RCC 7860 (cell line): ENCODE measurements at regions not wholly inside any gene's neighbourhood (a gene's known extent, or its start where the extent isn't known, plus 50 kb on each side); places are given as distances from the start of the nearest gene placed in this dataset.
"Not testable (repeated sequence)": the region's sequence is repeated elsewhere in the genome, so short reads cannot be mapped to it uniquely, and the experiment has no call there.

Experiments
- DNase-seq: peaks from one replicate; pipeline ENCODE4 v3.0.0-alpha.2; 2015; ENCODE audit warnings: low spot score
- FAIRE-seq: peaks from 2 replicates; lab custom pipeline; 2012; peaks lifted over from hg19 to GRCh38; lab: Jason Lieb, UNC

DNA sequence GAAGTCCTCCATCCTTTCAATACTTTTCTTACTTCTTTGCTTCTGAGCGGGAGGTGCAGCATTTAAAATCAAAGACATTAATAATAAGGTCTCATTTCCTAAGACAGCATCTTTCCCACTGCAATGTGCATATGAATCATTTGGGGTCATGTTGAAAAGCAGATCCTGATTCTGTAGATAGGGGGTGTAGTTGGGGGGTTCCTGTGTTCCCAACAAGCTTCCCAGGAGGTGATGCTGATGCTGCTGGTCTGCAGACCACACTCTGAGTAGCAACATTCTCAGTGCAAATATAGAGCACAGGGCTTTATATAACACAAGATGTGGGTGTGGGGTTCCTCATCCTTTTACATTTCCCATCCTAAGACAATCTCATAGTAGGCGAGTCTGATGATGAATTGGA is 126.5 kb upstream of the PALM2AKAP2 start:
- DNase-seq (no peak), FAIRE-seq (no peak)

DNA sequence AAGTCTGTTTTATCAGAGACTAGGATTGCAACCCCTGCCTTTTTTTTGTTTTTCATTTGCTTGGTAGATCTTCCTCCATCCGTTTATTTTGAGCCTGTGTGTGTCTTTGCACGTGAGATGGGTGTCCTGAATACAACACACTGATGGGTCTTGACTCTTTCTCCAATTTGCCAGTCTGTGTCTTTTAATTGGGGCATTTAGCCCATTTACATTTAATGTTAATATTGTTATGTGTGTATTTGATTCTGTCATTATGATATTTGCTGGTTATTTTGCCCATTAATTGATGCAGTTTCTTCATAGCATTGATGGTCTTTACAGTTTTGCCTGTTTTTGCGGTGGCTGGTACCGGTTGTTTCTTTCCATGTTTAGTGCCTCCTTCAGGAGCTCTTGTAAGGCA is 116.0 kb upstream of the PALM2AKAP2 start:
- FAIRE-seq, result not testable (repeated sequence)

DNA sequence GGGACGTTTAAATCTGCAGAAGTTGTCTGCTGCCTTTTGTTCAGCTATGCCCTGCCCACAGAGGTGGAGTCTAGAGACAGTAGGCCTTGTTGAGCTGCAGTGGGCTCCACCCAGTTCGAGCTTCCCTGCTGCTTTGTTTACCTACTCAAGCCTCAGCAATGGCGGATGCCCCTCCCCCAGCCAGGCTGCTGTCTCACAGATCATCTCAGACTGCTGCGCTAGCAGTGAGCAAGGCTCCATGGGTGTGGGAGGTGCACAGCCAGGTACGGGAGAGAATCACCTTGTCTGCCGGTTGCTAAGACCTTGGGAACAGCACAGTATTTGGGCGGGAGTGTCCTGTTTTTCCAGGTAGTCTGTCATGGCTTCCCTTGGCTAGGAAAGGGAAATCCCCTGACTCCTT is 114.3 kb upstream of the PALM2AKAP2 start:
- FAIRE-seq, DNase-seq: not testable (repeated sequence)

More for the DNA sequence above, 116.0 kb upstream of the PALM2AKAP2 start:
- not testable (repeated sequence) for DNase-seq

GRCh38 chr9:109681301-109681700 is 98.7 kb upstream of the PALM2AKAP2 start:
- FAIRE-seq, result no peak
- DNase-seq, result no peak

DNA sequence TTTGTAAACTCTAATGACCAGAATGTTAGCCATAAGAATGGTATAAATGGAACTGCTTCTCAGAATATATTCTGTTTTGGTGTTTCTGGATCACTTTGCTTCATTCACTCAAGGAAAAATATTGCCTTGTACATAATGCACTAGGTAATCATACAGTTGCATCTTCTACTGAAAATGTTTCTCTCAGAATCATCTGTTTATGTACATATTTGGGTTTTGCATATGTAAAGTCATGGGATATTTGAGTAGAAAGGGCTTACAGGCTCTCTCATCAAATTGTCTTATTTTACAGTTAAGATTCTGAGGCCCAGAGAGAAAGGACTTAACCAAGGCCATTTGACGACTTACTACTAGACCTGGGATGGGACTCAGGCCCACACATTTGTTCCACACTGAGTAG is 97.8 kb upstream of the PALM2AKAP2 start:
- DNase-seq, result no peak
- FAIRE-seq, result no peak

- no peak for DNase-seq
- FAIRE-seq, result no peak
Measured at GRCh38 chr9:109683521-109683920, 96.5 kb upstream of the PALM2AKAP2 start.

DNA sequence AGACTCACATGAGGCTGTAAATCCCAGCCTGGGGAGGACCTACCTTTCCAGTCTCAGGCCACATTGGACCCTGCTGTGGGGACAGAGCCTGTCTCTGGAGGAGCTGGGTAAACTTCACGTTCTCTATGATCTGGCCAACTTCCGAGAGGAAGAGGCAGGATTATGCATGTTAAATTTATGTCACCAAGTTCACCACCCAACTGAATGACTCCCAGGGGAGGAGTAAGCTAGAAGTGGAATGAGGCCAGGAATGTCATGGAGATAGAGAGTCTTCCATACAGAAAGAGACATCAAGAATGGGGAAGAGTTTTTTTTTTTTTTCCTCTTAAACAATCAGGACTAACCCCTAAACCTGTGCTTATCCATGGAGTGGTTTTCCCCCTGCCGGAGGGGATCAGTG is 90.3 kb upstream of the PALM2AKAP2 start:
- FAIRE-seq (no peak), DNase-seq (no peak)

GRCh38 chr9:109699019-109699418 is 81.0 kb upstream of the PALM2AKAP2 start:
- DNase-seq (no peak), FAIRE-seq (no peak)

GRCh38 chr9:109704546-109704945 is 75.5 kb upstream of the PALM2AKAP2 start:
- DNase-seq (no peak), FAIRE-seq (no peak)

GRCh38 chr9:109705515-109705914 is 74.5 kb upstream of the PALM2AKAP2 start:
- no peak for FAIRE-seq
- peak; percentile 39 for DNase-seq

DNA sequence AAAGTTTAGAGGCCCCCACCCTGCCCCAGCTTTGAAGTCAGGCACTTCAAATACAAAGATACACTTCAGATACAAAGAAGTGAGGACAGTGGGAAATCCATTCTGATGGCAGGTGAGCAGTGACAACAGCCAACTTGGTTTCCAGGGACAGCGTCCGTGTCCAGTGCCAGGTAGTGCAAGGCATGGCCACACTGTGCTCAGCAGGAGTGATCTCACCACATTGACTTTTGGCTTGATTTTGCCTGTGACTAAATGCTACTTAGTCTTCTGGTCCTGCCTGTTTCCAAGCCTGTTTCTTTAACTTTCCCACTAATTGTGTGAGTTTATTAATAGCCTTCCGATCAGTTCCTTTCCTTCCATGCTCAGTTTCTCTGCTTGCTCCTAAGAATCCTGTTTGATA is 72.6 kb upstream of the PALM2AKAP2 start:
- no peak for FAIRE-seq
- DNase-seq, result no peak

GRCh38 chr9:109708451-109708945 is 71.5 kb upstream of the PALM2AKAP2 start:
- no peak for DNase-seq
- FAIRE-seq, result no peak

DNA sequence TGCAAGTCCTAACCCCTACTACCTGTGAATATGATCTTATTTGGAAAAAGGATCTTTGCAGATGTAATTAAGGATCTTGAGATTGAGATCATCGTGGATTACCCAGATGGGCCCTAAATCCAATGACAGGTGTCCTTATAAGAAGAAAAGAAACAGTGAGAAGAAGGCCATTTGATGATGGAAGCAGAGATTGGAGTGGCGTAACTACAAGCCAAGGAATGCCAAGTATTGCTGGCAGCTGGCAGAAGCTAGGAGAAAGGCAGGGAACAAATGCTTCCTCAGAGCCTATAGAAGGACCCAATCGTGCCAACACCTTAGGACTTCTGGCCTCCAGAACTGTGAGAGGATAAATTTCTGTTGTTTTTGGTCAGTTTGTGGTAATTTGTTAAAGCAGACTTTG is 70.1 kb upstream of the PALM2AKAP2 start:
- DNase-seq, result no peak
- no peak for FAIRE-seq

DNA sequence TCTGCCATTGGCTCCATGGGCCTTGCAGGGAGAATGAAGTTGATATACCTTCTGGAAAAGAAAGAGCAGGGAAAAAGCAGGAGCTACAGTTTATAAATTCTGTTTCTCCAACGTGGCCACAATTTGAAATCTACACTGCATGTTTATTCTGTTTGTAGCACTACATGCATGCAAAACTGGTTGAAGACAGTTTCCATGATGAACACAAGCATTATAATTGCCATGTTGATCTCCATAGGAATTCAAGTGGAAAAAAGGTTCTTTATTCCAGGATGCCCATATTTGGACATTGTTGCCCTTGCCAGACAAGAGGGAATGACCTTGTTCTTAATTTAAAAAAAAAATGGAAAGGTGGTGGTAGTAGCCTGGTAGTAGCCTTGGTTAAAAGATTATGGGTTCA is 69.2 kb upstream of the PALM2AKAP2 start:
- DNase-seq, result no peak
- no peak for FAIRE-seq

- FAIRE-seq (no peak), DNase-seq (no peak)
Measured at GRCh38 chr9:109715344-109715743, 64.7 kb upstream of the PALM2AKAP2 start.

DNA sequence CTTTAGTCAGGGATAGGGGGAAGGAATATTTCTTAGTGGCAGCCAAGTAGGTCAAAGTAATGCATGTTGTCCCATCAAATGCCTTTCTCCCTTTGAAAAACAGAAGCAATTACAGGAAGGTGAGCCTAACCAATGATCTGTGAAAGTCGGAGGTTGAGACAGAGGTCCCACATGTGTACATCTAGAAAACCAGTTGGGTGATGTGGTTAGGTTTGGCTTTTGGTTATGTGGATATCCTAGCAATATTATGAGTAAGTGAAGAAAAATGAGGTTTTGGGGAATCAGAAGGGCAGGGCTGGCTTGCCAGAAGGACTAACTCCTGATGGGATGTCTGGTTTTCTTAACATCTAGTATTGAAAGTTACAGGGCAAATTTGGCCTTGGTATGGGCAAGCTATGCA is 63.4 kb upstream of the PALM2AKAP2 start:
- DNase-seq (no peak), FAIRE-seq (no peak)

DNA sequence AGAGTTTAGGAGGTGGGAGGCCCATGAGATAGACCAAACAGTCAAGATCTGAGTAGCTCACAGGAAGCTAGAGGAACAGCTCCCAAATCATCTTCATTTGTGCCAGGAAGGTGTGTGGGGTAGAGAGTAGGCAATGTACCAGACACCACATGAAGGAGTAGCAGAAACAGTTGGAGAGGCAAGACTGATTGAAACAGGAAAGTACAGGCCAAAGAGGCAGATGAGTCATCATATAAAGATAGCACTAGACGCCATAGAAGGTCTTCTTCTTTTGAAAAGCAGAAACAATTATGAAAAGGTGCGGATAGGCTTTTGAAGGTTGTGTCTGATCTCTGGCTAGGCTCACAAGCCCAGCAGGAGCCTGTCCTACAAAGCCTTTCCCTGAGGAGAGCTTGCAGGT is 62.7 kb upstream of the PALM2AKAP2 start:
- FAIRE-seq, result no peak
- no peak for DNase-seq

- no peak for FAIRE-seq
Measured at GRCh38 chr9:109718861-109719260, 61.1 kb upstream of the PALM2AKAP2 start.

DNA sequence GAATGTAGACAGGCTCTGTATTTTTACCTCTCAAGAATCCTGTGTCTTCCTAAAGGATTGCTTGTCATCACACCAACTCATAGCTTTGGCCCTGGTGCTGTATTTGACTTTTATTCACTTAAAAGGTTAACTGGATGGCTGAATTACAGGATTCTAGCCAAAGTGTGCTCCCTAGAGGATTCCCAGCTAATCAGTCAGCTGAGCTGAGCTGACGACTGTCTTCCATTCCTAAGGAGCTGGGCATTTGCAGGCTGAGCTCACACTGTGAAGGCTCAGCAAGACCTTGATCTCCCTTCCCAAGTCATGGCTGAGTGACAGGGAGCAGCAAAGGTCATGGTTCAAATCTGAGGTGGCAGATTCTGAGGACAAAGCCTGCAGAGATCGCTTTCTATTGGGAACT is 59.0 kb upstream of the PALM2AKAP2 start:
- FAIRE-seq (no peak), DNase-seq (no peak)

More at GRCh38 chr9:109718861-109719260, 61.1 kb upstream of the PALM2AKAP2 start:
- DNase-seq, result no peak

DNA sequence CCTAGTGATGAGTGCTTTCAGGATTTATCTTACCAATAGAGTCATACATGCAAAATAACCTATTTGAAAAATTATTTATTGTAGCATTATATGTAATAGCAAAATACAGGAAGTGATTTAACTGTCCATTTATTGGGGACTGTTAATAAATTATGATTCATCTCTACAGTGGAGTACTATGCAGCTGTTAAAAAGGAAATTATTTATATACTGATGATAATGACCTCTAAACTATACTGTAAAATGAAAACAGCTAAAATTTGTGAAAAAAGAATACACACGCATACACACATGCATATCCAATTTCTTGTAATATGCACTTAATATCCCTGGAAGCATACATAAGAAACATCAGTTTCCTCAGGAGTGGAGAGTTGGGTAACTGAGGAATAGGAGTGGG is 58.0 kb upstream of the PALM2AKAP2 start:
- no peak for FAIRE-seq
- DNase-seq, result no peak

- FAIRE-seq (no peak), DNase-seq (no peak)
Measured at GRCh38 chr9:109723781-109724180, 56.2 kb upstream of the PALM2AKAP2 start.

GRCh38 chr9:109725460-109725859 is 54.5 kb upstream of the PALM2AKAP2 start:
- DNase-seq (no peak), FAIRE-seq (no peak)

DNA sequence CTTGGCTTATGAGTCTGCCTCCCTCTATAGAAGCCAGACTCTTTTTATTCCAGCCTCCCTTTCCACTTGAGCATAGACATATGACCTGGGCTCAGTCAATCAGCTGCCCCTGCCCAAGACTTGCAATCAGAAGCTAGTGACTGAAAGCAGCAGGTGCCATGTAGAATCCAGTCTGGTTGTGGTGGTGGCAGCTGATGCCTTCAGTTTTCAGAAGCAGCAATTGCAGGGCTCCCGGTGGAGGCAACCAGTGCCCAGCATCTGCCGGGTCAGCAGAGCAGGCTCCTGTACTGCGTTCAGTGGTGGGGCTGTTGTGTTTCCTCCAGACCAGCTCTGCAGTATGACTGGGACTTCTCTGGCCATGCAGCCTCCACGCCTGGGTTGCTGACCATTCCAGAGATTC is 53.9 kb upstream of the PALM2AKAP2 start:
- FAIRE-seq, result no peak
- no peak for DNase-seq
